IPS-15b (cell line): ENCODE measurements at regions not wholly inside any gene's neighbourhood (a gene's known extent, or its start where the extent isn't known, plus 50 kb on each side); places are given as distances from the start of the nearest gene placed in this dataset.

Experiments used
- H3K27me3 ChIP-seq: one replicate; pipeline ENCODE4 v1.6.1; 2013; ENCODE audit warnings: low read length; ENCODE audit not compliant: control insufficient read depth, insufficient read depth
- H3K36me3 ChIP-seq: one replicate; pipeline ENCODE4 v1.6.1; 2013; ENCODE audit warnings: low read length; ENCODE audit not compliant: control insufficient read depth, insufficient read depth
- H3K4me1 ChIP-seq: one replicate; pipeline ENCODE4 v1.6.1; 2013; ENCODE audit warnings: mild to moderate bottlenecking, low read length; ENCODE audit not compliant: control insufficient read depth, insufficient read depth
- H3K4me3 ChIP-seq: one replicate; pipeline ENCODE4 v1.5.1; 2013; ENCODE audit warnings: low read depth, low read length
- H3K9ac ChIP-seq: one replicate; pipeline ENCODE4 v1.6.1; 2013; ENCODE audit warnings: low read depth, mild to moderate bottlenecking, low read length
- H3K9me3 ChIP-seq: one replicate; pipeline ENCODE4 v1.6.1; 2013; ENCODE audit warnings: mild to moderate bottlenecking, low read length; ENCODE audit not compliant: control insufficient read depth, insufficient read depth

DNA sequence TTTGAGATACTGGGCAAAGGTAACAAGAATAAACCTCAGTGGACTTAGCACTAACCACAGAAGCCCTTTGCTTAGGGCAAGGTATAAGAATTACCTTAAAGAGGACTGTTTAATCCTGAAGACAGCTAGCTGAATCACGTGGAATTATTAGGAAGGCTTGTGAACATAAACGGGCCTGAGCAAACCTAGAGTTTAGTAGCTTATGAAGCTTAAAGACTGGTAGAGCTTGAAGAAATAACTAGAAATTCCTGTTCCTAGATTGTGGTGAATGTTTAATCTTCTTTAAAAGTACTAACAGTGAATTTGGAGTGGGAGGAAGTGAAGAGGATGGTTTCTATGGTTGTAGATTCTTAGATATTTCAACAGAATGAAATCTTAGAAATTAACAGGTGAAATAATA lies 428.9 kb upstream of the THRB start:
- Histone ChIP-seq H3K4me1 (no peaks in the 10 kb centered on the region), H3K9ac (no peak overlapping the region), H3K27me3 (no peaks in the 10 kb centered on the region), H3K9me3 (no peaks in the 10 kb centered on the region), H3K36me3 (no peaks in the 10 kb centered on the region), H3K4me3 (no peak overlapping the region)

DNA sequence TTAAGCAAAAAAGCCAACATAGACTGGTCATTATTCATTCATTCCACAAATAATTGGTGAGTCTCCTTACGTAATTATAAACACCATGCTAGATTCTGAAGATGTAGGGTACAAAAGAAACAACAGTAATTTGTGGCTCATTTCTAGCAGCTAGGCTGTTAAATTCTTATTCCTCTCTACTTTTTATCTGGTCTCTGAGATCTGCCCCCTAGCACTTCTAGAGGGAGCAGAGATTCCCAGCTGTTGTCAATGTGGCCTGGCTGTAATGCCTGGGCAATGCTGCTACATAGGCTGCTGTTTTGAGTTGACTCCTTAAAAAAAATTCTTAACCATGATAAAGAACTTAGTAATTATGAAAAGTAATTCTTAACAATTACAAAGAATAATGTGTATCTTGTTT lies 434.9 kb upstream of the THRB start:
- Histone ChIP-seq H3K4me1 (no peaks in the 10 kb centered on the region), H3K27me3 (no peaks in the 10 kb centered on the region), H3K36me3 (no peaks in the 10 kb centered on the region), H3K9me3 (no peaks in the 10 kb centered on the region), H3K9ac (no peak overlapping the region), H3K4me3 (no peak overlapping the region)

DNA sequence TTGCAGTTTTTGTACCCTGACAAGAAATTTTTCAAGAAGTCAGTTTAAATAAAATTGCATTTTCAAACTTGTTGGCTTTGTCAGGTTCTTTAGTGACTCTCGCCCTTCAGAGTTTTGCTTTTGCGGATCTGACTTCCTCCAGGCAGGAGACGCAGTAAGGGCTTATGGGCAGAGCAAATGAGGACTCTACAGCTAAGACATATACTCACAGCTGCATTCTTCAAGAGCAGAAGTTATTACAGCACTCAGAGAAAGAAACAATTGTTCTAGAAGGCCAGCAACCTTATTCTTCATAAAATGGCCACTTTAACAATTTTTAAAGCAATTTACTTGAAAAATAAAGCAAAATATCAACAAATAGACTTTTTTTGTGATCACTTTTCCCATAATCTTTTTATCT lies 438.8 kb upstream of the THRB start:
- no peaks in the 10 kb centered on the region for H3K27me3 ChIP-seq
- H3K9me3 ChIP-seq: no peaks in the 10 kb centered on the region
- H3K4me3 ChIP-seq: no peak overlapping the region
- H3K9ac ChIP-seq: no peak overlapping the region
- H3K36me3 ChIP-seq: no peaks in the 10 kb centered on the region
- no peaks in the 10 kb centered on the region for H3K4me1 ChIP-seq

DNA sequence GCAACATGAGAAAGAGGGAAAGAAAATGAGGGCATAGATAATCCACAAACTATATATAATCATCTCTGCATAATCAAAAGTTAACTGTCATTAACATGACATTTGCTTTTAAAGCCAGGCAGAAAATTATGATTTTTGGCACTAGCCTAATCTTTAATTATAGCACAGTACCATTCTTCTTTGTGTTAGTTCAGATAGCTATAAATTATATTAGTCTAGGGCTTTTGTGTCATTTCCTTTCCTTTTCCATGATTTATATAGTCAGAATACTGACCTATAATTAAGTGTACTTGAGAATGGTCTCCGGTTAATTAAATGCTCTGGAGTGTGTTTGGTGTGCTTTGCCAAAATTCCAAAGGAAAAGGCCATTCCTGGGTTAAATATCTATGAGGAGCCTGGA lies 441.9 kb upstream of the THRB start:
- Histone ChIP-seq H3K4me1 (no peaks in the 10 kb centered on the region), H3K4me3 (no peak overlapping the region), H3K9ac (no peak overlapping the region), H3K36me3 (no peaks in the 10 kb centered on the region), H3K9me3 (no peaks in the 10 kb centered on the region), H3K27me3 (peaks cover 2% of the 10 kb centered on the region)

DNA sequence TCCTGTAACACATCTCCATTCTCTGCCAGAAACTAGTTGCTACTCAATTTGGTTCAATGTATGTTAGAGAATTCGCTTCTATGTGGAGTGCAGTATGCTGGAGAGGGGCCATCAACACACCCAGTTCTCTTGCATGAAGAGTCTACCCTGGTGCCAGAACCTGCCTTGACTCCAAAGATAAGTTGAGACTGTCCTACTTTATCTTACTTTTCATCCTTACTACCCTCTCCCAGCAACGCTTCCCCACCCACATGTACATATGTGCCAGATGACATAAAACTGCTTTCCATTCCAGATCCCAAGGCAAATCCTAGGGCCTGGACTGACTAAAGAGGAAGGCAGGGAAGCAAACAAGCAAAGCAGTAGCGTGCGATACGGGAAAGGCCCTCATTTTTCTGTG lies 442.6 kb upstream of the THRB start:
- Histone ChIP-seq H3K27me3 (peaks cover 2% of the 10 kb centered on the region), H3K9ac (no peak overlapping the region), H3K4me1 (no peaks in the 10 kb centered on the region), H3K4me3 (no peak overlapping the region), H3K36me3 (no peaks in the 10 kb centered on the region), H3K9me3 (no peaks in the 10 kb centered on the region)

DNA sequence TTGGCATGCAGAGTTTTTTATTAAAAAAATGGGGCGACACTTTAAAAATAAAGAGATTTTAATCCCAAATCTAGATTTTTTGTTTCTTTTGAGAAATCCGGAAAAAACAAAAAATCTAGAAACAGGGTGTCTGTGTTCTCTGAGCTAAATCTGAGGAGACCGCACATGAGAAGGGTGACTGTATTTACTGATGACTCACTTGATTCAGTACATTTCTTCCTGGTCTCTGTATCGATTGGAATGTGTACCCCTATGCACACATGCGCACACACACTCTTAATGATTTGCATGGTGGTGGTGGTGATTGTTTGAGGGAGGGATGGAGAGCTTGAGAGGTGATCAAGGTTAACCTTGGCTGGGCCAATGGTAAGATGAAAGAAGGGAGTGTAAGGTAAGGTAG lies 443.1 kb upstream of the THRB start:
- H3K9ac ChIP-seq: no peak overlapping the region
- no peak overlapping the region for H3K4me3 ChIP-seq
- no peaks in the 10 kb centered on the region for H3K9me3 ChIP-seq
- no peaks in the 10 kb centered on the region for H3K4me1 ChIP-seq
- peaks cover 2% of the 10 kb centered on the region for H3K27me3 ChIP-seq
- H3K36me3 ChIP-seq: no peaks in the 10 kb centered on the region

DNA sequence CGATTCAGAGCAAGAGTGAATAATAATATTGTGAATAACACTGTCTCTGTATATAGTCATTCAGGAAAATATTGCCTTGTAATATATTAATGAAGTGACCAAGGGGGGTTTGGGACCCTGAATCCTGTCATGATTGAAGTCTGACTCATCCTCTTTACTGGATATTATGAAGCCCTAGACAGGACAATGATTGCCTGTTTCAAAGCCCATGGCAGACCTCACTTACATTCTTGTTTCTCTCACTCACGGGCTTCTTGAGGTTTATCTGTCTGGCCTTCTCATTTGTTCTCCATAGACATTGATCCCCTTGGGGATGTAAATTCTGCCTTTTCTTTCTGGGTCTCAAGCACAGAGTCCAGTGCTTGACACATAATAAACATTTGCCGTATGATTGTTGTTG lies 449.3 kb upstream of the THRB start:
- Histone ChIP-seq H3K4me3 (no peak overlapping the region), H3K36me3 (no peaks in the 10 kb centered on the region), H3K27me3 (peaks cover 31% of the 10 kb centered on the region), H3K9me3 (no peaks in the 10 kb centered on the region), H3K4me1 (no peaks in the 10 kb centered on the region), H3K9ac (no peak overlapping the region)

DNA sequence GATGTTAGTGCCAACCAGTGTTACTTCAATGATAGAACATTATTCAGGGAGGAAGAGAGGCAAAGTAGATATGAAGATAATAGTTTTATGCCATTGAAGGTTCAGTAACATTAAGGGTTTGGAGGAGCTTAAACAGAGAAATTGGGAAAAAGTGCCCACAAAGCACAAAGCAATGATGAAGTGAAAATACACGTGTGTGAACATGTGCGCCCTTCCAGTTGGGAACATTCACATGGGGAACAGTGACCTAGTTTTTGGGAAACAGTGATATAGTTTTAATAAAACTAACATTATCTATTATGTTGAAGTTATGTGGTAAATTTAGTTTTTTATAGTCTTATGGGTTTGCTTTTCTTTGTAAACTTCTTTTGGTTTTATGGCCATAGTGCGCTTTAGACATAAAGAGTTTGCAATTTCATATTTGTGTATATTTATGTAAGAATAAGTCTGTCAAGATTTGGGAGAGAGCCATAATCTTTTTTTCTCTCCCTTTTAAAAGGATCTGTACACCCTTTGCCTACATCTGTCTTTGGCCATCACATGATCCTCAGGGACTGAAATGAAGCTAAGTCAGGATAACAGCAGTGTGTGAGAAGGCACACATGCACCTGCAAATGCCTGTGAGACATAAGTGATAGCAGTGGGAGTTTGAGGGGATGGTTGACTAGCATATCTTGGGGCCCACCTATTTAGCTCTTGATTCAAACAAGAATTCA lies 450.3 kb upstream of the THRB start:
- peaks cover 41% of the 10 kb centered on the region for H3K27me3 ChIP-seq
- no peaks in the 10 kb centered on the region for H3K36me3 ChIP-seq
- H3K9me3 ChIP-seq: no peaks in the 10 kb centered on the region
- H3K9ac ChIP-seq: no peak overlapping the region
- no peak overlapping the region for H3K4me3 ChIP-seq
- no peaks in the 10 kb centered on the region for H3K4me1 ChIP-seq

DNA sequence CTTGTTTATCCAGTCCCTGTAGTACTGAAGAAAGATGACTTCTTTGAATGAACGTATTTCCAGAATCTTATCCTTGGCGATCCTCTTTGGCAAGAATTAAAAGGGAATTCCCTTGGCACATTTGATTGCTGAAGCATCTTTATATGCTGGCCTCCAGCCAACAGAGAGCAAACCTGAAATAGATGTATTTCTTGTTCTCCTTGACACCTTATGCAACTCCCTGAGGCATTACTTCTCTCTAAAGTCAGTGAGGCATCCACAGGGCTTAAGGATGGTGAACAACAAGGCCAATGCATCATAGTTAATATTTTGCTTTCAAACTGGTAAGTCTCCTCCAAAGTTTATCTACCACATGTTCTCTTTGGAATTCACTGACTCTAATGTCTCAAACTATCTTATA lies 450.9 kb upstream of the THRB start:
- H3K9me3 ChIP-seq: no peaks in the 10 kb centered on the region
- H3K4me3 ChIP-seq: no peak overlapping the region

DNA sequence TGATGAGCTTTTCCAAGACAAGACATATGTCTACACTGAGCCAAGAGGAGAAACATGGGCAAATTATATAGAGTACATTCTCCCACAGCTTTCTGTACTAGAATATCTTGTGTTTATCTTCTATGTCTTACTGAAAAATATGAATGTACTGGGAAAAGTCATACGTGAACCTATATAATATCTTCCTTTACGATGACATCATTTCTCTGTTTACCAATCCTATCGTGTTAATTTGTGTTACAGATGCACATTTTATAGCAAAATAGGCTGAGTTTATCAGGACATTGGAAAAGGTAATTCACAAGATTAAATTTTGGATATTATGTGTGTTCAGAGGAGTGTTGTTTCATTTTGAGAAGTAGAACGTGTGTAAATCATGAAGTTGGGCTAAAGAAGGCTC lies 452.5 kb upstream of the THRB start:
- H3K4me3 ChIP-seq: no peak overlapping the region
- H3K4me1 ChIP-seq: no peaks in the 10 kb centered on the region
- H3K9me3 ChIP-seq: no peaks in the 10 kb centered on the region
- peaks cover 61% of the 10 kb centered on the region for H3K27me3 ChIP-seq
- H3K36me3 ChIP-seq: no peaks in the 10 kb centered on the region
- no peak overlapping the region for H3K9ac ChIP-seq

More for the DNA sequence above, 450.9 kb upstream of the THRB start:
- H3K9ac ChIP-seq: no peak overlapping the region
- H3K27me3 ChIP-seq: peaks cover 45% of the 10 kb centered on the region
- H3K4me1 ChIP-seq: no peaks in the 10 kb centered on the region
- H3K36me3 ChIP-seq: no peaks in the 10 kb centered on the region

DNA sequence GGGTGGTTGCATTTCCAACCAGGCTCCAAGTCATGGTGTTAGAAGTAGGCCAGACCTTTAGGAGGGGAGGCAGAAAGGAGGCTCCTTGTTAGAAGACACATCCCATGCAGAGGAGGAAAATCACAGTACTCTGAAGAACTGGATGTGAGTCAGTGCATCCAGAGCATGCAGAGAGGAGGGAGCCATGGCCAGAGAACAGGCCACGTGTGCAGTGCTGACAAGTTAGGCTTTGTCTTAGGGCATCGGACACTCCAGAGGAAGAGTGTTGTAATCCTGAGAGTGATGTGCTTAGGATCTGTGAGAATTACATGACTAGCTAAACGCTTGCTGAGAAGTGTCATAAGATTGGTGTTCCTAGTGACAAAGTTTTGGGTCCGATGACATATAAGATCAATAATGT lies 456.5 kb upstream of the THRB start:
- no peak overlapping the region for H3K4me3 ChIP-seq
- no peak overlapping the region for H3K9ac ChIP-seq
- H3K27me3 ChIP-seq: peaks cover 93% of the 10 kb centered on the region
- no peaks in the 10 kb centered on the region for H3K36me3 ChIP-seq
- H3K9me3 ChIP-seq: no peaks in the 10 kb centered on the region
- peaks cover 4% of the 10 kb centered on the region for H3K4me1 ChIP-seq

DNA sequence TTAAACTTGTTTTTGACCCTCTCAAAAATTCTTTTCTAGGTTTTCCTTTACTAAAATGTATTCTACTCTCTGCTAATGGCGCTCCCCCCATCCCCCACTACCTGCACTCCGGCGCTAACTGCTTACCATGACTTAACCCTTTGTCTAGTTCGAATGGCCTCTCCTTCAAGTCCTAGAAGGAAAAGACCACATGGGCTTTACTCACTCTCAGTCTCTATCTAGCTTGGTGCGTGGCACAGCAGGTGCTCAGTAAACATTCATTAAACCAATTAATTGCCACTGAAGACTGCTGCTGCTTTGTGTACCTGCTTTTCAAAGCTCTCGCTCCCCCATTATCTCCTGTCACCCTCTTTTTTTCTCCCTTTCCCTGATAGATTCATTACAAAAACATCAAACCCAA lies 457.7 kb upstream of the THRB start:
- H3K27me3 ChIP-seq: peaks cover 99% of the 10 kb centered on the region
- H3K4me1 ChIP-seq: peaks cover 4% of the 10 kb centered on the region

More for the DNA sequence above, 457.7 kb upstream of the THRB start:
- H3K36me3 ChIP-seq: no peaks in the 10 kb centered on the region
- no peaks in the 10 kb centered on the region for H3K9me3 ChIP-seq
- H3K4me3 ChIP-seq: no peak overlapping the region
- H3K9ac ChIP-seq: no peak overlapping the region
